ENCODE measurements at regions not wholly inside any gene's neighbourhood (a gene's known extent, or its start where the extent isn't known, plus 50 kb on each side); places are given as distances from the start of the nearest gene placed in this dataset.

DNA sequence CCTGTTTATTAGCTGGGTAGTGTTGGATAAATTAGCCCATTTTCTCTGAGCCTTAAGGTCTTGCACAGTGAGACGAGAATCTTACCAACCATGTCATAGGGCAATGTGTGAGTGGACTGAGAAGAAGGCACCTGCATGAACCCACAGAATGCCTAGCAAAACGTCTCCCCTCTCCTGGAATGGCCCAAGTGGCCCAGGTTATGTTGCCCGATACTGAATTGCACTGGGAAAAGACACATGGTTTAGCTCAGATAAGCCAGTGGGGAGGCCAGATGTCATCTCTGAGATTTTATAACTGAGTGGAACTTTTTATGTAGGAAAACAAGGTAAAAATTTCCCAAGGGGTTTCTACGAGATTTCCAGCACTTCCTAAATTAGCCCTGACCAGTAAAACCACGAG lies 104.7 kb upstream of the IKZF1 start:
- H3K9me3 ChIP-seq (ENCODE audit: control insufficient read depth, insufficient read depth, low read length), result no peaks in the 10 kb centered on the region; the same call in 1 of the 2 replicates
- H3K4me3 ChIP-seq (ENCODE audit: insufficient read depth, low read depth, low read length), result no peak overlapping the region
- CTCF ChIA-PET, result no interaction called here
- H3K27me3 ChIP-seq (ENCODE audit: control insufficient read depth, insufficient read depth, low read length), result no peaks in the 10 kb centered on the region
- no peaks in the 10 kb centered on the region for H3K79me1 ChIP-seq (ENCODE audit: low read depth in 1 of 2, low read length in 2 of 2)
- H4K20me1 ChIP-seq (ENCODE audit: insufficient read depth, low read length), result no peaks in the 10 kb centered on the region
- H3K14ac ChIP-seq (replicated peaks; ENCODE audit: low read depth, low read length), result no peak overlapping the region
- no peak overlapping the region for H2AK9ac ChIP-seq (replicated peaks; ENCODE audit: low read depth, low read length, poor library complexity)
- no peaks in the 10 kb centered on the region for H3K9me1 ChIP-seq (ENCODE audit: insufficient read depth, low read length)
- dilution Hi-C loops (cut with HindIII; ENCODE audit: low sequenced_read_pairs, unreplicated experiment) (no loop called here), in situ Hi-C loops (cut with MboI; ENCODE audit: low sequenced_read_pairs) (no loop called here), intact Hi-C loops (cut with micrococcal nuclease) (no loop called here)
- no peak overlapping the region for H3K23ac ChIP-seq (ENCODE audit: low read depth, low read length)
- H4K8ac ChIP-seq (ENCODE audit: low read depth in 2 of 2, low read length in 2 of 2), result no peak overlapping the region
- no peak overlapping the region for H3K4ac ChIP-seq (ENCODE audit: low read depth, low read length)
- H2BK20ac ChIP-seq (ENCODE audit: low read depth, low read length), result no peak overlapping the region
- H4K5ac ChIP-seq (ENCODE audit: low read depth, low read length), result no peak overlapping the region
- no peak overlapping the region for H3K18ac ChIP-seq (ENCODE audit: low read depth, low read length)
- H2BK5ac ChIP-seq (ENCODE audit: low read depth, low read length, poor library complexity, severe bottlenecking), result no peak overlapping the region
- POLR2A ChIA-PET (ENCODE audit: unreplicated experiment), result no interaction called here
- H3K36me3 ChIP-seq (ENCODE audit: control insufficient read depth, insufficient read depth, low read length), result no peaks in the 10 kb centered on the region
- H2AFZ ChIP-seq (replicated peaks; ENCODE audit: low read length, poor library complexity), result no peak overlapping the region
- no peak for TF ChIP-seq RAD21 (IDR thresholded peaks at IDR 0.05; ENCODE audit: low read length)
- TF ChIP-seq SMC3 (IDR thresholded peaks at IDR 0.05; ENCODE audit: low read depth, low read length), result no peak
- no peak for TF ChIP-seq MAFK (IDR thresholded peaks at IDR 0.05; ENCODE audit: low read depth, low read length)
- no peak for TF ChIP-seq RFX5 (IDR thresholded peaks at IDR 0.05; ENCODE audit: low read depth, low read length)
- TF ChIP-seq BHLHE40 (IDR thresholded peaks at IDR 0.05; ENCODE audit: low read depth, low read length), result no peak
- no peak overlapping the region for H3K27ac ChIP-seq (ENCODE audit: insufficient read depth, low read length)
- no peak overlapping the region for H2BK15ac ChIP-seq (ENCODE audit: low read depth, low read length)
- no CpG with 5 or more reads among the region's 5 CpGs for WGBS, 2 experiments (ENCODE audit: extremely low coverage in 2 of 2, insufficient read length in 1 of 2)
- H2AK5ac ChIP-seq (ENCODE audit: low read depth, low read length), result no peak overlapping the region
- no peaks in the 10 kb centered on the region for H3K4me1 ChIP-seq (ENCODE audit: control insufficient read depth, insufficient read depth, low read length)
- no peak overlapping the region for H3K4me2 ChIP-seq (ENCODE audit: low read depth, low read length)
- no peak overlapping the region for H2BK120ac ChIP-seq (ENCODE audit: low read depth, low read length)
- H4K91ac ChIP-seq (ENCODE audit: insufficient read depth, low read depth, low read length), result no peak overlapping the region
- ATAC-seq (ENCODE audit: low read depth), result no peak
- no peak for DNase-seq
- no peak overlapping the region for H3K56ac ChIP-seq (ENCODE audit: extremely low read depth, insufficient read depth, low read length)
- no TSS peak for BruUV-seq (replicated peaks)
- no peak overlapping the region for H3K9ac ChIP-seq (ENCODE audit: low read depth, low read length)
